ENCODE measurements at regions not wholly inside any gene's neighbourhood (a gene's known extent, or its start where the extent isn't known, plus 50 kb on each side); places are given as distances from the start of the nearest gene placed in this dataset.
"Not testable (repeated sequence)": the region's sequence is repeated elsewhere in the genome, so short reads cannot be mapped to it uniquely, and the experiment has no call there.

DNA sequence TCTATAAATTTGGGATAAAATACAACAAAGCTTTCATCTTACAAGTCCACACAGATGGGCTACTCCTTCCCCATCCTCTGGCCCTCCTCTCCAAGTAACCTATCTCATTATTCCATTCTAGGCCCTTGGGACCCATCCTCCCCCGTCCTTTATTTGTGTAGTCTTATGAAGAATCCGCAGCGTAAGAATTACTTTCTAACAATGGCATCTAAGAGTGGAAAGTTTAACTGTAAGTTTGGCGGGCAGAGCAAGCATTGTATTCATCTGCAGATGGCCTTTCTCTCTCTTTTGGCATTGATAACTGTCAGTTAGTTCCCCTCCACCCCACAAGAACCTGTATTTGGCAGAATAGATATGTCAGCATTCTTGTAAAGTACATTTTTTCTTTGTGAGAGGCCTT, 91.9 kb upstream of the TSPAN2 start:
- no peak for DNase-seq (ENCODE audit: low read depth in 3 of 3)

DNA sequence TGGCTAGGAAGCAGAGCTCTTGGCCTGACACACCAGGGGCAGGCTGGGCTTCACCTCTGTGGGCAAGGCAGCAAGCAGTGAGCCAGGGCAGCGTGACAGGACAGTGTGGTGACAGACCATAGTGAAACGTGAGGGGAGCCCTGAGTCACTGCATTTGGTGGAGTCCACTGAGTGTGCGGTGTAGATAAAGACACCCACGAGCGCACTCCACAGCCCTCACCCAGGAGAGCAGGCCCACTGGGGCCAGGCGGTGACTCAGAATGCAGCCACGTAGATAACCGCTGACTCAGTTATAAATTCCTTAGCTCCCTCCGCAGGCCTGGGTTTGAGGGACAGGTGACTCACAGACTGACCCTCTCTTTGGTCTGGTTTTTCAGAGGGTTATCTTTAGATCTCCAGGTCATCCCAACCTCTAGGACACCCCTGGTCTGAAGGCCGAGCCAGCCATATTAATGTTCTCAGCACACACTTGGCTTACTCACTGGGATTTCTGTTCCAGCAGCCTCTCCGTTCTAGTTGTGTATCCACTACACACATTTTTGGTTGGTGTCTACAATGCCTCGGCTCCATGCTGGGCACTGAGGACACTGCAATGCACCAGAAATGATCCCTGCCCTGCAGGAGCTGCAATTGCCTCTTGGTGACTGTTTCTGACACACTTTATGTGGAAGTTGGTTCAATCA, 90.2 kb upstream of the TSPAN2 start:
- DNase-seq (ENCODE audit: low read depth in 3 of 3): peak in 1 of 3 experiments; percentile 2

DNA sequence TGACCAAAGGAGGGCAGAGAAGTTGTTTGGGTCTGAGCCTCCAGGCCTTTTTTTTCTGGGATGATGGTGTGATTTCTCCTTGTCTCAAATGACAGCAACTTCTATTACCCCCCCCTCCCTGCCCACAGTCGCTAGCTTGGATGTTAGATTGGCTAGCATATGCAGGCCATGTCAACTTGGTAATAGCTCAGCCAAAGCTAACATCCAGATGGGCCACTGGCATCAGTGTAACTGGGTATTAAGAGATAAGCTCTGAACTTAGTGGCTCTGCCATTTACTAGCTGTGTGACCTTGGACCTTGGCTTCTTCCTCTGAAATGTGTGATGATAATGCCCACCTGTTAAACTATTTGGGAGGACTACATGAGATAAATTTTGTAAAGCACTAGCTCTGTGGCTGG, 86.9 kb upstream of the TSPAN2 start:
- no peak for DNase-seq (ENCODE audit: low read depth in 3 of 3)

- DNase-seq (ENCODE audit: low read depth in 3 of 3): no peak
Measured at GRCh38 chr1:115175596-115175995, 86.3 kb upstream of the TSPAN2 start.

DNA sequence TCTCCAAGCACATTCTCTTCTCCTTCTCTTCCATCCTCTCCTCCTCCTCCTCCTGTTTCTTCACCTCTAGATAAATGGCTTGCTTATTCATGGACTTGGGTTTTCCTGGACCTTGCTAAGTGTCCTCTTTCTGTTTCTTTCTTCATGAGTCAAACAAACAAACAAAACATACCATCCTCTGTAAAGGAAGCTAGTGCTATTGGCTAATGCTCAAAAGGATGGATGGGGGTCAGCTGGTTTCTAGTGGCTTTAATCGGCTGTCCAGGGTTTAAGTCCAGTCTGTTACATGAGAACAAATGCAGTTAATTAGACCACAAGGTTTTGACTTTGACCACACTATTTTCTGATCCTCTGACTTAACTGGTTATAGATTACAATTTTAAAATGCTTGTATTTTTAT, 83.8 kb upstream of the TSPAN2 start:
- DNase-seq (ENCODE audit: low read depth in 3 of 3): no peak

- no peak for DNase-seq (ENCODE audit: low read depth in 3 of 3)
Measured at GRCh38 chr1:115172270-115172669, 83.0 kb upstream of the TSPAN2 start.

GRCh38 chr1:115170961-115171392, 81.7 kb upstream of the TSPAN2 start:
- no peak for DNase-seq (ENCODE audit: low read depth in 3 of 3)

- no peak for DNase-seq (ENCODE audit: low read depth in 3 of 3)
Measured at GRCh38 chr1:115170377-115170776, 81.1 kb upstream of the TSPAN2 start.

- no peak for DNase-seq (ENCODE audit: low read depth in 3 of 3)
Measured at GRCh38 chr1:115168026-115168425, 78.7 kb upstream of the TSPAN2 start.

DNA sequence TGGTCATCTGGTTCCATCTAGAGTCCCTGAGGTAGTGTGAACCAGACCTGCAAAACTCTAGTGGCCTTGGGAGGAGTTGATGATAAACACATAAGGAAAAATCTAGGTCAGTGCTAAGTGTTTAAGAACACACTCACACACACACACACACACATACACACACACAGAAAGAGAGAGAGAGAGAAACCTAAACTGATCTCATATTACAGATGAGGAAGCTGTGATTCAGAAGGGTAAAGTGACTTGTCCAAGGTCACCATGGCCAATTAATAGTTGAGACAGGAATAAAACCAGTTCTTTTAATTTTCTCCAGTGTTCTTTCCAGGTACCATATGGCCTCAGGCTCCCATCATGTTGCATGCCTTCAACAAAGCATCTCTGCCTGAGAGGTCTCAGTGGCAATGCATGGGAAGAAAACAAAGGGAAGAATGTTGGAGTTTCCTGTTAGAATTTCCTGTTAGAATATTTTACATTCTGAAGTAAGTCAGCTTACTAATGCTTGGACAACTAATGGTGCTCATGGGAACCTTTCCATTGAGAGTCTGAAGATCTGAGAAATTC, 77.3 kb upstream of the TSPAN2 start:
- no peak for DNase-seq (ENCODE audit: low read depth in 3 of 3)

GRCh38 chr1:115165776-115166175, 76.5 kb upstream of the TSPAN2 start:
- DNase-seq (ENCODE audit: low read depth in 3 of 3): no peak

- DNase-seq (ENCODE audit: low read depth in 3 of 3): no peak
Measured at GRCh38 chr1:115164940-115165705, 75.8 kb upstream of the TSPAN2 start.

GRCh38 chr1:115164484-115164883, 75.2 kb upstream of the TSPAN2 start:
- no peak for DNase-seq (ENCODE audit: low read depth in 3 of 3)

GRCh38 chr1:115160728-115161127, 71.4 kb upstream of the TSPAN2 start:
- DNase-seq (ENCODE audit: low read depth in 3 of 3): no peak

DNA sequence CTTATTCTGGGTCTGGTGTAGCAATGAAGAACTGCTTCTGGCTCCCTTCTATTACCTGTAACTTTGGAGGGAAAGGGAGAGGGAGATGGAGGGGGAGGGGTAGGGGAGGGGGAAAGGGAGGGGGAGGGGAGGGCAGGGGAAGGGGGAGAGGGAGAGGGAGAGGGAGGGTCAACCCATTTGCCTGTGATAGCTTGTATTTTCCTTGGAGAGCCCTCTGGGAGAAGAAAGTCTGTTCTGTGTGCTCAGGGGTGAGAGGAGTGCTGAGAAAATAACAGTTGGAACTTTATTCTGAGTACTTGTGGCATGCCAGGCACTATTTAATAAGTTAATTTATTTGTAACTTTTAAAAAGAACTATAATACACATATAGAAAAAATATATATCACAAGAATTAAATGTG, 70.7 kb upstream of the TSPAN2 start:
- no peak for DNase-seq (ENCODE audit: low read depth in 3 of 3)

DNA sequence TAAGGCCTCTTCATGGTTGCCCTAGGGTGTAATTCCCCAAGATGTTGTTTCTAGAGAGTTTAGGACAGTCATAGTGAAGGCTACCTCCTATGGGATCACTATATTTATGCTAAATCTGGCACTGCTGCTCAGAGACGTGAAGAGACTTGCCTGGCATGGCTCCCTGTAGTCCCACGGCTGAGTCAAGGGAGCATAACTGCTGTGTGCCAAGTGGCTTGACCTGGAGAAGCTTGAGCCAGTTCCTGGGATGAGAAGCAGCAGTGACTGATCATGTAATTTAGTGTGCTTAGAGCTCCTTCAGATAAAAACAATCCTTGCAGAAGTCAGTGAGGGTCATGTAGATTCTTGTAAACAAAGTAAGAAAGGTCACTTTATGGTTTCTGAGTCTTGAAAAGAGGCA, 68.9 kb upstream of the TSPAN2 start:
- DNase-seq (ENCODE audit: low read depth in 3 of 3): no peak

DNA sequence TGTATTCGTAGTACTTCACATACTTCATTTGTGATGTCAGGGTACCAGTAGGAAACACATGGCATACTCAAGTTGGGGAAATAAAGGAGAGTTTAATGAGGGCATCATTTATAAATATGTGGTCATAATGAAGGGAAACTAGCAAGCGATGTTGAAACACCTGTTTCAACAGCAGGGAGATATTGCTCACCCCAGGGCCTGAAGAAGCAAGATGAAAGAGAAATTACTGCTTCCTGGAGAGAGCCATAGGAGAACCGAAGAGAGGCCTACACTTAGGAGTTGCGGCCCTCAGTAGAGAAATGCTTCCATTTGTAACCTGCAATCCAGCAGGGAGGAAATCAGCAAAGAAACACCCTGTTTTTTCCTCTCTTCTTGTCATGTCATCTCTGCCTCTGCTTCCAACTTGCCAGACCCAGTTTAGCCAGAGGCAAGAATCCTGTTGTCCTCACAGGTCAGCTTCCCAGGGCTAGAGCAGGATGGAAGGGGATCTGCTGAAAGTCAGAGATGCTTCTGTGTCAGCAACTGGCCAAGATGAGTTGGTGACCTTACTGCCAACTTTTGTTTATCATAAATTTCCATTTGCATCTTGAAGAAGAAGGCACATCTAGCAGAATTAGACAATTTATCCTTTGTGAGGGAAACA, 67.6 kb upstream of the TSPAN2 start:
- no peak for DNase-seq (ENCODE audit: low read depth in 3 of 3)

DNA sequence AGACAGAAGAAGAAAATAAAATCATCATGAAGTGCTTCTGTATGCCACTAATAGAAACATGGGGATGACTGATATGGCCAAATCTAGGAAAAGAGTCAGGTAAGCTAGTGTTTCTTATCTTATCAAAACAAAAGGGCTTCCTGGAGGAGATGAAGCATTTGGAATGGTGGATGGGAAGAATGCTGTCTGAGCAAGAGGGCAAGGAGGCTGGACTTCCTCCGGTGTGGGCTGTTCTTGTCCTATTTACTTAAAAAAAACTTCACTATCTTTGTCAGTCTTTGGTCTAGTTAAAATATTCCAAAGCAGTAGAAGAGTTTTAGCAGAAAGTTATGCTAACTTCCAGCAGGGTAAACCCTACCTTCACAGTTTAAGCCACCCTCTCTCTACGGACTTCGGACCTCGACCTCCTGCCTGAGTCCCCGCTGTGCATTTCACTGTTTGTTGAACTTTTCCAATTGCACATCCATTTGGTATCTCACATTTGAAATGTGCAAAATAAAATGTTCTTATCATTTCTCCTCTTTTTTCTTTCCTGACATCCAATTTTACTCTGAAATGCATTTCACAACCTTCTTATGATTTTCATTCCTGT, 64.8 kb upstream of the TSPAN2 start:
- no peak for DNase-seq (ENCODE audit: low read depth in 3 of 3)

- DNase-seq (ENCODE audit: low read depth in 3 of 3): not testable (repeated sequence)
Measured at GRCh38 chr1:115147928-115148327, 58.6 kb upstream of the TSPAN2 start.

DNA sequence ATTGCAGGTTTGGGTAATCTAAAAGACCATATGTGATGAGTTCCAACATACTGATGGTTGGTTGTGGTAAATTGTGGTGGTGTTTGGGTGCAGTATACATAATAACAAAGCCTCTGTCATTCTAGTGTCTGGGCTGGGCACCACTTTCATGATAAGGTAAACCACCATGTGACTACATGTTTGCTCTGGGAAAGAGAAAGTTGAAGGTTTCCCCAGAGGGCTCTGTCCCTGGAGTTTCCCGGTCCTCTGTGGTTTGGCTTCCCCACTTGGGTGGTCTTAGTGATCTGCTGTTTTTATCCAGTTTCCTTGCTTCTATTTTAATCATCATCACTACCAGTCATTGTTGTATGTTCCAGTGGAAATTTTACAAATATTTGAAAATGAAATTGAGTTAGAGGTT, 55.9 kb upstream of the TSPAN2 start:
- DNase-seq (ENCODE audit: low read depth in 3 of 3): no peak

GRCh38 chr1:115144176-115144575, 54.9 kb upstream of the TSPAN2 start:
- no peak for DNase-seq (ENCODE audit: low read depth in 3 of 3)

- no peak for DNase-seq (ENCODE audit: low read depth in 3 of 3)
Measured at GRCh38 chr1:115142616-115143015, 53.3 kb upstream of the TSPAN2 start.

All from stimulated activated CD4-positive, alpha-beta T cell treated with anti-CD3 and anti-CD28 coated beads, TNF-alpha, amount 100 ng/mL, for 24 hours (primary cell).